ENCODE measurements at regions not wholly inside any gene's neighbourhood (a gene's known extent, or its start where the extent isn't known, plus 50 kb on each side); places are given as distances from the start of the nearest gene placed in this dataset.

DNA sequence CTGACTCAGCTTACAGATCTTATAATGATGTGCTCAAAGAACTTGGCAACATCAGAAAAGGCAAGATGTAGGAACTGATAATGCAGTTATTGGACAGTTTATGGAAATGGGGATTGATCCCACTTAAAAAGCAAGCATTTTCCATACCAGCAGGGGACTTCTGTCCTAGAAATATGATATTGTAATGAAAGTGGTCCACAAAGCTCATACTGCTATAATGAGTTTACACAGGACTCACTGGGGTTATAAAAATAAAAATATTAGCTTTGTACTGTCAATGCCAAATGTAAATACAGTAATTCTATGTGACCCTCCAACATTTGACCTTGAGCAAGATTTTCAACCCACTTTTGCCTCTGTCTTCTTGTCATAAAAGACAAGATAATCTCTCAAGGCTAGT is 145.5 kb upstream of the SEM1 start:
- DNase-seq (ENCODE audit: low spot score) = no peak
- no peak overlapping the region for H3K4me2 ChIP-seq (ENCODE audit: low read length)
- BruUV-seq (replicated peaks) = no TSS peak
- no peak for TF ChIP-seq EZH2phosphoT487 (IDR thresholded peaks at IDR 0.05; ENCODE audit: borderline replicate concordance, low read depth, low read length)
- TF ChIP-seq, protein P1, sequence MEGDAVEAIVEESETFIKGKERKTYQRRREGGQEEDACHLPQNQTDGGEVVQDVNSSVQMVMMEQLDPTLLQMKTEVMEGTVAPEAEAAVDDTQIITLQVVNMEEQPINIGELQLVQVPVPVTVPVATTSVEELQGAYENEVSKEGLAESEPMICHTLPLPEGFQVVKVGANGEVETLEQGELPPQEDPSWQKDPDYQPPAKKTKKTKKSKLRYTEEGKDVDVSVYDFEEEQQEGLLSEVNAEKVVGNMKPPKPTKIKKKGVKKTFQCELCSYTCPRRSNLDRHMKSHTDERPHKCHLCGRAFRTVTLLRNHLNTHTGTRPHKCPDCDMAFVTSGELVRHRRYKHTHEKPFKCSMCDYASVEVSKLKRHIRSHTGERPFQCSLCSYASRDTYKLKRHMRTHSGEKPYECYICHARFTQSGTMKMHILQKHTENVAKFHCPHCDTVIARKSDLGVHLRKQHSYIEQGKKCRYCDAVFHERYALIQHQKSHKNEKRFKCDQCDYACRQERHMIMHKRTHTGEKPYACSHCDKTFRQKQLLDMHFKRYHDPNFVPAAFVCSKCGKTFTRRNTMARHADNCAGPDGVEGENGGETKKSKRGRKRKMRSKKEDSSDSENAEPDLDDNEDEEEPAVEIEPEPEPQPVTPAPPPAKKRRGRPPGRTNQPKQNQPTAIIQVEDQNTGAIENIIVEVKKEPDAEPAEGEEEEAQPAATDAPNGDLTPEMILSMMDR (conservative IDR thresholded peaks at IDR 0.05; ENCODE audit: low read length) = no peak
- ChIA-PET POLR2A (interaction anchor here (0.7 kb wide), 1 partner anchor 950 kb away, joined by 3 read pairs; no protein-coding TSS in a partner anchor), CTCF (ENCODE audit: unreplicated experiment) (no interaction called here)
- no peaks in the 10 kb centered on the region for H3K9me2 ChIP-seq (ENCODE audit: insufficient read depth, low read length)
- H3K4me1 ChIP-seq (ENCODE audit: insufficient read depth, low read length, poor library complexity, severe bottlenecking) = no peaks in the 10 kb centered on the region
- no peak overlapping the region for H3K27ac ChIP-seq (ENCODE audit: low read depth, low read length, poor library complexity, severe bottlenecking)
- H3K4me3 ChIP-seq (ENCODE audit: low read depth, low read length, poor library complexity, severe bottlenecking) = no peak overlapping the region
- H2AFZ ChIP-seq (ENCODE audit: low read length) = no peak overlapping the region
- no peaks in the 10 kb centered on the region for H4K20me1 ChIP-seq (ENCODE audit: insufficient read depth, low read length)
- H3K9me3 ChIP-seq (ENCODE audit: low read length) = no peaks in the 10 kb centered on the region
- H3K36me3 ChIP-seq (ENCODE audit: insufficient read depth, low read length) = no peaks in the 10 kb centered on the region
- intact Hi-C loops (cut with micrococcal nuclease; ENCODE audit: unreplicated experiment) = no loop called here
- H3K79me2 ChIP-seq (ENCODE audit: insufficient read depth, low read depth, low read length) = no peaks in the 10 kb centered on the region

DNA sequence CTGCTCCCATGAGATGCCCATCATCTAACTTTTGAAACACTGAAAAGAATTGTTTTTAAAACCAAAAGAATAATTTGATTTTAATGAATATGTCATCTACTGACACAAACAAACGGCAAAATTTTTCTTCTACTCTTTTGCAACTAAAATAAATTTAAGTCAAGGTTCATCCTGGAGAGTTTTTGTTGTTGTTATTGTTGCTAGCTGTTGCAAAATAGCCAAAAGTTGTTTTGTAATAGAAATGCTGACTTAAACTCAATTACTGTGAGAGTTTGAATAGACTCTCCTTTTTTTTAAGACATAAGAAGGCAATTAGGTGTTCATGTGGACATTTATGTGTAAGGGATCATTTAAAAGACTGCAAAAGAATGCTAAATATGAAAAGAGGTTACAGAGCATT is 146.0 kb upstream of the SEM1 start:
- POLR2A ChIA-PET = no interaction called here

DNA sequence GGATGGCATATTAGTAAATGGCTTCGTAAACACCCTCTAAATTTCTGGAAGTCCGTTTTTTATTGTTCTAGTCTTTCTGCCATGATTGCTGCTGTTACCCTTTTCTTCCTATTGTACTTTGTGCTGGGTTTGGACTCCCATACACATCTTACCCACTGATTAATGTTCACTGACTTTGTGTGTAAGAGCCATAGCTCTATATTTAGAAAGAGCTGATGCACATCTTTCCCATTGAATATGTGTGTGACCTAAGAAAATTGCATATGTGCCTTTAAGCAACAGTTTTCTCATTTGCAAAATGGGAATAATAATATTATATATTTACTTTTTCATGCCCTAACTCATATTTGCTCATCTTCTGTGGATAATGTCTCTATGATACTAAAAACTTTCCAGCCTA is 135.8 kb upstream of the DLX6 start:
- Histone ChIP-seq H2AFZ (ENCODE audit: low read length) (no peak overlapping the region), H3K9me3 (ENCODE audit: low read length) (no peaks in the 10 kb centered on the region), H3K36me3 (ENCODE audit: insufficient read depth, low read length) (no peaks in the 10 kb centered on the region), H3K4me1 (ENCODE audit: insufficient read depth, low read length, poor library complexity, severe bottlenecking) (no peaks in the 10 kb centered on the region), H3K4me3 (ENCODE audit: low read depth, low read length, poor library complexity, severe bottlenecking) (no peak overlapping the region), H4K20me1 (ENCODE audit: insufficient read depth, low read length) (no peaks in the 10 kb centered on the region; the same call in 1 of the 2 replicates), H3K4me2 (ENCODE audit: low read length) (no peak overlapping the region), H3K79me2 (ENCODE audit: insufficient read depth, low read depth, low read length) (no peaks in the 10 kb centered on the region), H3K27ac (ENCODE audit: low read depth, low read length, poor library complexity, severe bottlenecking) (no peak overlapping the region), H3K9me2 (ENCODE audit: insufficient read depth, low read length) (no peaks in the 10 kb centered on the region)
- POLR2A ChIA-PET = interaction anchor here (0.6 kb wide), 1 partner anchor 98 kb away, joined by 3 read pairs; no protein-coding TSS in a partner anchor
- no TSS peak for BruUV-seq (replicated peaks)
- intact Hi-C loops (cut with micrococcal nuclease; ENCODE audit: unreplicated experiment) = no loop called here
- CTCF ChIA-PET (ENCODE audit: unreplicated experiment) = no interaction called here
- no peak for TF ChIP-seq EZH2phosphoT487 (IDR thresholded peaks at IDR 0.05; ENCODE audit: borderline replicate concordance, low read depth, low read length)
- TF ChIP-seq, protein P1 (conservative IDR thresholded peaks at IDR 0.05; ENCODE audit: low read length) = no peak
- DNase-seq (ENCODE audit: low spot score) = no peak

More for the DNA sequence above, 146.0 kb upstream of the SEM1 start:
- no peaks in the 10 kb centered on the region for H3K4me1 ChIP-seq (ENCODE audit: insufficient read depth, low read length, poor library complexity, severe bottlenecking)
- no peaks in the 10 kb centered on the region for H3K9me3 ChIP-seq (ENCODE audit: low read length)
- H3K27ac ChIP-seq (ENCODE audit: low read depth, low read length, poor library complexity, severe bottlenecking) = no peak overlapping the region
- TF ChIP-seq, protein P1 (conservative IDR thresholded peaks at IDR 0.05; ENCODE audit: low read length) = no peak
- TF ChIP-seq EZH2phosphoT487 (IDR thresholded peaks at IDR 0.05; ENCODE audit: borderline replicate concordance, low read depth, low read length) = no peak
- H3K9me2 ChIP-seq (ENCODE audit: insufficient read depth, low read length) = no peaks in the 10 kb centered on the region
- no peak overlapping the region for H2AFZ ChIP-seq (ENCODE audit: low read length)
- H3K79me2 ChIP-seq (ENCODE audit: insufficient read depth, low read depth, low read length) = no peaks in the 10 kb centered on the region
- H3K36me3 ChIP-seq (ENCODE audit: insufficient read depth, low read length) = no peaks in the 10 kb centered on the region
- no peaks in the 10 kb centered on the region for H4K20me1 ChIP-seq (ENCODE audit: insufficient read depth, low read length)
- no peak overlapping the region for H3K4me2 ChIP-seq (ENCODE audit: low read length)
- intact Hi-C loops (cut with micrococcal nuclease; ENCODE audit: unreplicated experiment) = no loop called here
- BruUV-seq (replicated peaks) = no TSS peak
- CTCF ChIA-PET (ENCODE audit: unreplicated experiment) = no interaction called here
- H3K4me3 ChIP-seq (ENCODE audit: low read depth, low read length, poor library complexity, severe bottlenecking) = no peak overlapping the region
- DNase-seq (ENCODE audit: low spot score) = no peak
